Stomach (tissue), 8 donors: ENCODE measurements at regions not wholly inside any gene's neighbourhood (a gene's known extent, or its start where the extent isn't known, plus 50 kb on each side); places are given as distances from the start of the nearest gene placed in this dataset.
"Not testable (repeated sequence)": the region's sequence is repeated elsewhere in the genome, so short reads cannot be mapped to it uniquely, and the experiment has no call there.

Source experiments
- DNase-seq, 2 donors: peaks; one replicate each; pipeline versions ENCODE4 v3.0.0 to v3.0.0-alpha.2; 2013 to 2019
- H3K27ac ChIP-seq, 5 donors: fragments of 200-600 bp in 4 of 5; sonication (generic) in 4 of 5; one replicate each; pipeline ENCODE4 v1.5.1; 2013 to 2019; ENCODE audit warnings: mild to moderate bottlenecking in 1 of 5, moderate library complexity in 1 of 5
- H3K27me3 ChIP-seq, 3 donors: fragments of 200-600 bp; sonication (generic); one replicate each; pipeline ENCODE4 v1.5.1; 2017 to 2019; ENCODE audit warnings: mixed run types in 1 of 3
- H3K36me3 ChIP-seq, 4 donors: fragments of 200-600 bp; sonication (generic); 1 replicate in 3 of 4; 2 replicates in 1 of 4; pipeline ENCODE4 v1.5.1; 2016 to 2019
- H3K4me1 ChIP-seq, 4 donors: fragments of 200-600 bp; sonication (generic); one replicate each; pipeline ENCODE4 v1.5.1; 2016 to 2019
- H3K4me3 ChIP-seq, 4 donors: fragments of 200-600 bp; sonication (generic) in 3 of 4; one replicate each; pipeline ENCODE4 v1.5.1; 2016 to 2019; ENCODE audit warnings: mild to moderate bottlenecking in 1 of 4
- H3K9me3 ChIP-seq, 4 donors: fragments of 200-600 bp; sonication (generic); one replicate each; pipeline ENCODE4 v1.5.1; 2016 to 2019
- EP300 ChIP-seq: sonication (generic); formaldehyde crosslinking; IDR thresholded peaks from one replicate; pipeline ENCODE4 v1.6.1; 2017; ENCODE audit warnings: antibody characterized with exemption
- POLR2A ChIP-seq, 4 donors: fragments of 450-650 bp; IDR thresholded peaks; one replicate each; pipeline ENCODE4 v1.6.1; 2016; ENCODE audit warnings: antibody characterized with exemption in 4 of 4, control low read depth in 2 of 4, mild to moderate bottlenecking in 1 of 4, moderate library complexity in 1 of 4
- POLR2AphosphoS5 ChIP-seq, 3 donors: sonication (generic); formaldehyde crosslinking; IDR thresholded peaks; one replicate each; pipeline ENCODE4 v1.6.1; 2016; ENCODE audit warnings: antibody characterized with exemption in 3 of 3
- WGBS, 5 donors: extraction: QIAGEN DNeasy Blood & Tissue Kit in 3 of 5; methylation state at CpG; one replicate each; pipeline versions ENCODE4 v1.1.5 to v1.1.7; 2013 to 2018; 5-methylcytosine and 5-hydroxymethylcytosine counted together
- intact Hi-C: fragments of 100-400 bp; cut with DNase I; formaldehyde crosslinking; loops from one replicate; pipeline ENCODE4 v1.15.1; 2023; ENCODE audit warnings: low total_unique reads
- TF ChIP-seq, protein P1 (sequence below), 7 experiments: fragments of 450-650 bp in 4 of 7; fragments of 200-600 bp in 3 of 7; sonication (generic) in 3 of 7; IDR thresholded peaks; one replicate each; pipeline ENCODE4 v1.5.1; 2016 to 2019; ENCODE audit warnings: antibody characterized with exemption in 7 of 7, control low read depth in 2 of 7, mild to moderate bottlenecking in 1 of 7
- donor health status: healthy with polysubstance abuse.
- donor health status: Bipolar disorder and iron deficiency.
- donor health status: healthy.

DNA sequence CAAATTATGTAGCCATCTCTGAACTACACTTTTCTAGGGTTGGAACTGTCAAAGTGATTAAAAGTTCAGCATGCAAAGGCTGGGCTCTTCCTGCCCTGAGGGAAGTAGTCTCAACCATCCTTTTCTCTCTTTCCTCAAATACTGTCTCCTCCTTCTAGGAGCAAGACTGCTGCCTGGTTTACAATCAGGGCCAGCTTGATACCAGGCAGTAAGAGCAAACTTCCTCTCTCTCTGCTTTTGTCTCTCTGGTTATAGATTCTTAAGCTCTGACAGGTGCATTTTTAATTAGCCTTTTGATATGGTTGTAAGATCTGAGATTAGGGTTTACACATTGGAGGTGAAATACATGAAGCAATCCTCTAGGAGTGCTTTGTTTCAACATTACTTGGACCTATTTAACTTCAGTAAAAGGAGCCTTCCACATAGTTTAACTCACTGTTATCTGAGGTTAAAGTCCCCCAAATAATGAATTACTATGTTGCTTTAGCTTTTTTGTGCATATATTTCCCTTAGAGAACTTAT is 436.1 kb downstream of the SPATA31D1 start:
- Histone ChIP-seq H3K9me3 (no peaks in the 10 kb centered on the region), H3K27me3 (no peaks in the 10 kb centered on the region), H3K4me1 (peaks cover 0 to 20% (median 6%) of the 10 kb centered on the region in 4 donors), H3K27ac (no peak overlapping the region), H3K4me3 (no peak overlapping the region), H3K36me3 (no peaks in the 10 kb centered on the region)
- no peak for DNase-seq
- intact Hi-C loops = no loop called here
- no peak for TF ChIP-seq POLR2AphosphoS5 (IDR thresholded peaks at IDR 0.05)
- TF ChIP-seq, protein P1, sequence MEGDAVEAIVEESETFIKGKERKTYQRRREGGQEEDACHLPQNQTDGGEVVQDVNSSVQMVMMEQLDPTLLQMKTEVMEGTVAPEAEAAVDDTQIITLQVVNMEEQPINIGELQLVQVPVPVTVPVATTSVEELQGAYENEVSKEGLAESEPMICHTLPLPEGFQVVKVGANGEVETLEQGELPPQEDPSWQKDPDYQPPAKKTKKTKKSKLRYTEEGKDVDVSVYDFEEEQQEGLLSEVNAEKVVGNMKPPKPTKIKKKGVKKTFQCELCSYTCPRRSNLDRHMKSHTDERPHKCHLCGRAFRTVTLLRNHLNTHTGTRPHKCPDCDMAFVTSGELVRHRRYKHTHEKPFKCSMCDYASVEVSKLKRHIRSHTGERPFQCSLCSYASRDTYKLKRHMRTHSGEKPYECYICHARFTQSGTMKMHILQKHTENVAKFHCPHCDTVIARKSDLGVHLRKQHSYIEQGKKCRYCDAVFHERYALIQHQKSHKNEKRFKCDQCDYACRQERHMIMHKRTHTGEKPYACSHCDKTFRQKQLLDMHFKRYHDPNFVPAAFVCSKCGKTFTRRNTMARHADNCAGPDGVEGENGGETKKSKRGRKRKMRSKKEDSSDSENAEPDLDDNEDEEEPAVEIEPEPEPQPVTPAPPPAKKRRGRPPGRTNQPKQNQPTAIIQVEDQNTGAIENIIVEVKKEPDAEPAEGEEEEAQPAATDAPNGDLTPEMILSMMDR (IDR thresholded peaks at IDR 0.05) = no peak
- no peak for TF ChIP-seq POLR2A (IDR thresholded peaks at IDR 0.05)
- TF ChIP-seq EP300 = no peak

DNA sequence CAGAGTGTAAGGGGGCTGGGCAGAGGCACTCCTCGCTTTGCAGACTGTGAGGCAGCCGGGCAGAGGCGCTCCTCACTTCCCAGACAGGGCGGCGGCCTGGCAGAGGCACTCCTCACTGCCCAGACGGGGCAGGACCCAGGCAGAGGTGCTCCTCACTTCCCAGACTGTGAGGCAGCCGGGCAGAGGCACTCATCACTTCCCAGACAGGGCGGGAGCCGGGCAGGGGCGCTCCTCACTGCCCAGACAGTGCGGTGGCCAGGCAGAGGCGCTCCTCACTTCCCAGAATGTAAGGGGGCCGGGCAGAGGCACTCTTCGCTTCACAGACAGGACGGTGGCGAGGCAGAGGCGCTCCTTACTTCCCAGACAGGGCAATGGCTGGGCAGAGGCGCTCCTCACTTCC is 442.5 kb downstream of the SPATA31D1 start:
- no peak overlapping the region for H3K4me3 ChIP-seq
- TF ChIP-seq POLR2AphosphoS5 (IDR thresholded peaks at IDR 0.05) = no peak
- TF ChIP-seq, protein P1 (IDR thresholded peaks at IDR 0.05) = no peak
- H3K27me3 ChIP-seq = no peaks in the 10 kb centered on the region
- peaks cover 0 to 11% (median 8%) of the 10 kb centered on the region in 4 donors for H3K9me3 ChIP-seq
- DNase-seq = no peak
- no peaks in the 10 kb centered on the region for H3K36me3 ChIP-seq
- intact Hi-C loops = no loop called here
- 92 to 97% (median 93%) methylated on average over 16 to 18 of the region's 18 CpGs for WGBS, 5 donors
- H3K4me1 ChIP-seq = no peaks in the 10 kb centered on the region
- H3K27ac ChIP-seq = no peak overlapping the region

DNA sequence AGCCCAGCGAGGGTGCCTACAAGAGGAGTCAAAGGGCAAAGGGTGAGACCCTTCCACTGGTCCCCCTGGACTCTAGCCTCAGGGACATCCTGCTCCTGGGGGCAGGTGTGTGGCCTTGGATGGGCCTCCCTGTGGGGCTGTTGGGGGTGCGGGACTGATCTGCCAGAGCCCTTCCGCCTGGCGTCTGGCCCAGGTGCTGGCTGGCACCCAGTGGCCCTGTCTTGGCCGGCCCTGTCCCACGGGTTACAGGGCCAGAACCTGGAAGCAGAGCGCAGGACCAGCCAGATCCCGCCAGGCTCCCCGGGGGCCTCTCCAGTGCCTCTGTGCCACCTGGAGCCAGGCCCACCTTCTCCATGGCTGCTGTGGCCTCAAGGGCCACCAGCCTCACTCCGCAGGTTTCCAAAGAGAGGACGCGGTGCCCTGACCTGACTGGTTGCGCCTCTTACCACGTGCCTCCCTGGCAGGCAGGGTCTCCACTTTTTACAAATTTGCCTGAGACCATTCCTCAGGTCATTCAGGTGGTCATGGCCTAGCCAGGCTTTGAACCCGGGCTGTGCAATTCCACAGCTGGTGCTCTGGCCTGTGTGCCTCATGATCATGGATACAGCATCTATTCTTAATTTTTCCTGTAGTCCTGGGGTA is 444.8 kb downstream of the SPATA31D1 start:
- DNase-seq, H3K27me3 ChIP-seq, H3K4me1 ChIP-seq, H3K4me3 ChIP-seq, H3K27ac ChIP-seq, H3K36me3 ChIP-seq, intact Hi-C loops: not testable (repeated sequence)
- peaks cover 0 to 11% (median 8%) of the 10 kb centered on the region in 4 donors for H3K9me3 ChIP-seq
- 89 to 97% (median 94%) methylated on average over 6 to 15 of the region's 15 CpGs for WGBS, 5 donors

DNA sequence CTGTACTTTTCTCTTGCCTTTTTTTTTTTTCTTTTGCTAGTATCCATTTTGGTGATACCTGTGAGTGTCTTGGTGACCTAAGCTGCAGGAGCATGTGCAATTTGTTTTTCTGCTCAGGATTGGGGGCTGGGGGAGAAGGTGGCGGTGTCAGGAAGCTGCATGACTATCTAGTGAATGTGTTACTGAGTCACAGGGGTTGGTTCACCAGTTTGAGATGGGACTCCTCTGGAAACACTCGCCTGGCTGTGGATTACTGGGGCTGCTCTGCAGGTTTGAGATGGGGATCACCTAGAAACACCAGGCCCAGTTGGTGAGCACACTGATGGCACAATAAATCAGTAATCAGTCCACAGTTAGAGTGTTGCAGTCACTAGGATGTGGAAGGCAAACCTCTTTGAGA is 447.9 kb downstream of the SPATA31D1 start:
- no peak overlapping the region for H3K4me3 ChIP-seq
- no peaks in the 10 kb centered on the region for H3K27me3 ChIP-seq
- H3K27ac ChIP-seq = no peak overlapping the region
- no peaks in the 10 kb centered on the region for H3K4me1 ChIP-seq
- H3K36me3 ChIP-seq = no peaks in the 10 kb centered on the region
- TF ChIP-seq POLR2A (IDR thresholded peaks at IDR 0.05) = no peak
- no peak for TF ChIP-seq POLR2AphosphoS5 (IDR thresholded peaks at IDR 0.05)
- TF ChIP-seq, protein P1 (IDR thresholded peaks at IDR 0.05) = no peak
- no peak for TF ChIP-seq EP300
- intact Hi-C loops = no loop called here
- peaks cover 8 to 22% (median 21%) of the 10 kb centered on the region in 4 donors for H3K9me3 ChIP-seq
- DNase-seq = no peak
- 89 to 93% (median 91%) methylated on average over 2 of the region's 2 CpGs for WGBS, 5 donors

DNA sequence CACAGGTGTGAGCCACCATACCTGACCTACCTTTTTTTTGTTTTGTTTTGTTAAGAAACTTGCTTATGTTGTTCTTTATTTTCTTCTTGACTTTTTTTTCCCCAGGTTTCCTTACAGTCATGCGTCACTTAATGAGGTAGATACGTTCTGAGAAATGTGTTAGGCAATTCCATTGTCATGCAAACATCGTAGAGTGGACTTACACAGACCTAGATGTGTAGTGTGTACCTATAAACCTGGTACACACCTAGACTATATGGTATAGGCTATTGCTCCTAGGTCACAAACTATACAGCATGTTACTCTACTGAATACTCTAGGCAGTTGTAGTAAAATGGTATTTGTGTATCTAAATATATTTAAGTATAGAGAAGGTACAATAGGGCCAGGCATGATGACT is 448.6 kb downstream of the SPATA31D1 start:
- H3K4me1 ChIP-seq, intact Hi-C loops, DNase-seq, H3K27me3 ChIP-seq, H3K4me3 ChIP-seq, H3K36me3 ChIP-seq, H3K27ac ChIP-seq: not testable (repeated sequence)
- WGBS, 5 donors = 83 to 98% (median 95%) methylated on average over 3 of the region's 3 CpGs
- peaks cover 8 to 21% (median 19%) of the 10 kb centered on the region in 4 donors for H3K9me3 ChIP-seq
